GM19455 (cell line): ENCODE measurements at regions not wholly inside any gene's neighbourhood (a gene's known extent, or its start where the extent isn't known, plus 50 kb on each side); places are given as distances from the start of the nearest gene placed in this dataset.

Experiments
- ATAC-seq: cut with Tn5 transposase; IDR thresholded peaks from one replicate; pipeline ENCODE4 v1.9.1; 2021; ENCODE audit not compliant: unreplicated experiment

GRCh38 chr1:3954170-3955169 lies 54.4 kb upstream of the C1orf174 start:
- no peak for ATAC-seq

- ATAC-seq: no peak
These were observed 55.2 kb upstream of the C1orf174 start for GRCh38 chr1:3955196-3955772.

- no peak for ATAC-seq
These were observed 56.6 kb upstream of the C1orf174 start for GRCh38 chr1:3956527-3957170.

- ATAC-seq: no peak
These were observed 59.3 kb upstream of the C1orf174 start for GRCh38 chr1:3959361-3959760.

GRCh38 chr1:3963554-3963953 lies 63.5 kb upstream of the C1orf174 start:
- no peak for ATAC-seq

GRCh38 chr1:3965693-3966092 lies 65.6 kb upstream of the C1orf174 start:
- ATAC-seq: no peak

GRCh38 chr1:3968851-3969250 lies 68.8 kb upstream of the C1orf174 start:
- ATAC-seq: no peak

- no peak for ATAC-seq
These were observed 71.9 kb upstream of the C1orf174 start for GRCh38 chr1:3971981-3972380.

- no peak for ATAC-seq
These were observed 76.0 kb upstream of the C1orf174 start for GRCh38 chr1:3975903-3976630.

- no peak for ATAC-seq
These were observed 76.7 kb upstream of the C1orf174 start for GRCh38 chr1:3976821-3977220.

- ATAC-seq: no peak
These were observed 78.3 kb upstream of the C1orf174 start for GRCh38 chr1:3978196-3978989.

GRCh38 chr1:3978990-3979325 lies 78.9 kb upstream of the C1orf174 start:
- ATAC-seq: no peak

- no peak for ATAC-seq
These were observed 81.2 kb upstream of the C1orf174 start for GRCh38 chr1:3981261-3981660.

- no peak for ATAC-seq
These were observed 81.9 kb upstream of the C1orf174 start for GRCh38 chr1:3981746-3982505.

- no peak for ATAC-seq
These were observed 83.1 kb upstream of the C1orf174 start for GRCh38 chr1:3983181-3983580.

- no peak for ATAC-seq
These were observed 84.5 kb upstream of the C1orf174 start for GRCh38 chr1:3984586-3984985.

GRCh38 chr1:3986686-3987218 lies 86.7 kb upstream of the C1orf174 start:
- ATAC-seq: no peak

- ATAC-seq: no peak
These were observed 87.7 kb upstream of the C1orf174 start for GRCh38 chr1:3987669-3988235.

- ATAC-seq: no peak
These were observed 88.4 kb upstream of the C1orf174 start for GRCh38 chr1:3988431-3988830.
